ENCODE measurements at regions not wholly inside any gene's neighbourhood (a gene's known extent, or its start where the extent isn't known, plus 50 kb on each side); places are given as distances from the start of the nearest gene placed in this dataset.

- Histone ChIP-seq H3K27ac (ENCODE audit: poor library complexity, severe bottlenecking) (peak overlapping the region; percentile 96), H3K4me1 (ENCODE audit: insufficient read depth, poor library complexity, severe bottlenecking) (peaks cover 42% of the 10 kb centered on the region), H3K9me3 (ENCODE audit: severe bottlenecking) (no peaks in the 10 kb centered on the region), H3K36me3 (ENCODE audit: low read depth) (no peaks in the 10 kb centered on the region), H3K27me3 (ENCODE audit: insufficient read depth, poor library complexity, severe bottlenecking) (no peaks in the 10 kb centered on the region), H3K4me3 (ENCODE audit: severe bottlenecking) (no peak overlapping the region)
- DNase-seq (ENCODE audit: low spot score) = no peak
- no peak for TF ChIP-seq CTCF (IDR thresholded peaks at IDR 0.05; ENCODE audit: poor library complexity, severe bottlenecking)
- no peak for ATAC-seq (ENCODE audit: low read depth)
Measured at GRCh38 chr13:80469105-80469852, 128.4 kb upstream of the SPRY2 start.

- no peak overlapping the region for H3K27ac ChIP-seq (ENCODE audit: poor library complexity, severe bottlenecking)
- no peak overlapping the region for H3K4me3 ChIP-seq (ENCODE audit: severe bottlenecking)
- H3K9me3 ChIP-seq (ENCODE audit: severe bottlenecking) = no peaks in the 10 kb centered on the region
- TF ChIP-seq CTCF (IDR thresholded peaks at IDR 0.05; ENCODE audit: poor library complexity, severe bottlenecking) = no peak
- DNase-seq (ENCODE audit: low spot score) (no peak), ATAC-seq (ENCODE audit: low read depth) (no peak)
- no peaks in the 10 kb centered on the region for H3K27me3 ChIP-seq (ENCODE audit: insufficient read depth, poor library complexity, severe bottlenecking)
- H3K4me1 ChIP-seq (ENCODE audit: insufficient read depth, poor library complexity, severe bottlenecking) = peaks cover 30% of the 10 kb centered on the region
- H3K36me3 ChIP-seq (ENCODE audit: low read depth) = no peaks in the 10 kb centered on the region
Measured at GRCh38 chr13:80465321-80465720, 124.4 kb upstream of the SPRY2 start.

- ATAC-seq (ENCODE audit: low read depth) = peak; percentile 62; the same call in 2 of the 3 replicates
- Histone ChIP-seq H3K27ac (ENCODE audit: poor library complexity, severe bottlenecking) (no peak overlapping the region), H3K9me3 (ENCODE audit: severe bottlenecking) (no peaks in the 10 kb centered on the region), H3K4me3 (ENCODE audit: severe bottlenecking) (no peak overlapping the region), H3K27me3 (ENCODE audit: insufficient read depth, poor library complexity, severe bottlenecking) (no peaks in the 10 kb centered on the region), H3K4me1 (ENCODE audit: insufficient read depth, poor library complexity, severe bottlenecking) (peaks cover 14% of the 10 kb centered on the region), H3K36me3 (ENCODE audit: low read depth) (no peaks in the 10 kb centered on the region)
- TF ChIP-seq CTCF (IDR thresholded peaks at IDR 0.05; ENCODE audit: poor library complexity, severe bottlenecking) = no peak
- no peak for DNase-seq (ENCODE audit: low spot score)
Measured at GRCh38 chr13:80463673-80464352, 122.9 kb upstream of the SPRY2 start.

DNA sequence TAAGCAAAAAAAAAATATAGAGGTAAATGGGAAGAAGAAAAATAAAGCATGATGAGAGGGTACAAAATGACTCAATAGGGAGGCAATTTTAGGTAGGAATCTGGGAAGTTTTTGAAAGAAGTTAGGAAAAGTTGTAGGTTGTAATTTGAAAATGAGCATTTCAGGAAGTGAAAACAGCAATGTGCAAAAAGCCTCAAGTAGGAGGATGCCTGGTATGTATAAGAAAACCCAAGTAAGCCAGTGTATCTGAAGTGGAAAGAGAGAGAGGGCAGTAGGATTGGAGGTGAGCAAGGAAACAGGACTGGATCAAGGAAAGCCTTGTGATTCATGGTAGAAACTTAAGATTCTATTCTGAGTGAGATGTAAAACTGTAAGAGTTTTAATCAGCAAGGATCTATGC is 121.6 kb upstream of the SPRY2 start:
- H3K36me3 ChIP-seq (ENCODE audit: low read depth) = no peaks in the 10 kb centered on the region
- H3K27me3 ChIP-seq (ENCODE audit: insufficient read depth, poor library complexity, severe bottlenecking) = no peaks in the 10 kb centered on the region
- H3K9me3 ChIP-seq (ENCODE audit: severe bottlenecking) = no peaks in the 10 kb centered on the region
- TF ChIP-seq CTCF (IDR thresholded peaks at IDR 0.05; ENCODE audit: poor library complexity, severe bottlenecking) = no peak
- H3K27ac ChIP-seq (ENCODE audit: poor library complexity, severe bottlenecking) = no peak overlapping the region
- no peak for DNase-seq (ENCODE audit: low spot score)
- no peak for ATAC-seq (ENCODE audit: low read depth)
- H3K4me1 ChIP-seq (ENCODE audit: insufficient read depth, poor library complexity, severe bottlenecking) = peaks cover 8% of the 10 kb centered on the region
- H3K4me3 ChIP-seq (ENCODE audit: severe bottlenecking) = no peak overlapping the region

DNA sequence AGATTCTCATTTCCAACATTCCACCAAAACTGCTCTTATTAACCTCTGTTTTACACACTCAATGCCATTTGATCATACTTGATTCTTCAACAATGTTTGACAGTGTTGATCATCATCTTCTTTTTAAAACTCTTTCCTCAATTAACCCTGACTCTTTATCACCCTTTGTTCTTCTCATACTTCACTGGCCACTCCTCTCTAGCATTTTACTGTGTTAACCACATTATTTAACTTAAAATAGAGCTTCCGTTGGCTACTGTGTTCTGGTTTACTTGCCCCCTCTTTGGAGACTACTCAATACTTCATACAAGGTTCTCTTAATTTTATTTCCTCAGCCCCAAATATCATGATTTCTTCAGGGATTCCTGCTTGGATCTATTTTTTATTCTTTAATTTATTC is 121.1 kb upstream of the SPRY2 start:
- H3K9me3 ChIP-seq (ENCODE audit: severe bottlenecking) = no peaks in the 10 kb centered on the region
- no peak for TF ChIP-seq CTCF (IDR thresholded peaks at IDR 0.05; ENCODE audit: poor library complexity, severe bottlenecking)

More for the DNA sequence above, 121.1 kb upstream of the SPRY2 start:
- no peak for ATAC-seq (ENCODE audit: low read depth)
- no peaks in the 10 kb centered on the region for H3K27me3 ChIP-seq (ENCODE audit: insufficient read depth, poor library complexity, severe bottlenecking)
- H3K27ac ChIP-seq (ENCODE audit: poor library complexity, severe bottlenecking) = no peak overlapping the region
- peaks cover 8% of the 10 kb centered on the region for H3K4me1 ChIP-seq (ENCODE audit: insufficient read depth, poor library complexity, severe bottlenecking)
- DNase-seq (ENCODE audit: low spot score) = no peak
- H3K36me3 ChIP-seq (ENCODE audit: low read depth) = no peaks in the 10 kb centered on the region
- no peak overlapping the region for H3K4me3 ChIP-seq (ENCODE audit: severe bottlenecking)
